ENCODE measurements at regions not wholly inside any gene's neighbourhood (a gene's known extent, or its start where the extent isn't known, plus 50 kb on each side); places are given as distances from the start of the nearest gene placed in this dataset.
"Not testable (repeated sequence)": the region's sequence is repeated elsewhere in the genome, so short reads cannot be mapped to it uniquely, and the experiment has no call there.

DNA sequence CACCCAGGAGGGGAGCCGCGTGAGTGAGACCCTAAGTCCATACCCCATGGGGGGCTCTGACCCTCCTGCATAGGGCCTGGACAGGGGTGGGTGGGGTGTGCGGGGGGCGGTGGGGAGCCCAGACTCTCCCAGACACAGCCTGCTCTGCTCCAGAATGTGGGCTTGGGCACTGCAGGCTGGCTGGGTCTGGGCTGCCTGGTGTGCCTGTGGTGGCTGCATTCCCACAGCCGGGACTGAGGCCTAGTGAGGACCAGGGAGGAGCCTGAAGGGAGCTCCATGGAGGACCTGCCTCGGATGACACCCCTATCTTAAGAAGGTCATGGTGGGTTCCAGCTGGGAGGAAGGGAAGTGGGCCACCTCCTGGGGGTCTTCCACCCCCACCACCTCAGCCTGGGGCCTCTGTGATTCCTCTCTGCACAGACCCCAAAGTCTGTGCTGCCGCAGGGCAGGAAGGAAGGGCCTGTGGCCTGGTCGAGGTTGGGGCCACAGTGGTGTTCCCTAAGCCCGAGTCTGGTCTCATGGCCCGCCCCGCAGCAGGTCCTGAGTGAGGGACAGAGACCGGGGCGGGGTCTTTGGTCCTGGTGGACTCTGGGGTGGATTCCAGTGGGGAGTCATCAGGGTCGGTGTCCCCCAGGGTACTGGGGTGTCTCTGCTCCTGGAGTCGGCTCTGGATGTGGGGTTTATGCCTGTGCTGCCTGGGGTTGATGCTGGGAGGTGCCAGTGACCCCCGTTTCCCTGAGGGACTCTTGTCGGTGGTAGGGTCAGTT is 392.3 kb downstream of the TMEM121 start:
- ChIA-PET CTCF (no interaction called here), POLR2A (interaction anchor here (1.0 to 4.2 kb wide), 2 partner anchors 9 to 56 kb away, joined by 3 to 61 read pairs; no protein-coding TSS in a partner anchor)
- TF ChIP-seq, protein P1, sequence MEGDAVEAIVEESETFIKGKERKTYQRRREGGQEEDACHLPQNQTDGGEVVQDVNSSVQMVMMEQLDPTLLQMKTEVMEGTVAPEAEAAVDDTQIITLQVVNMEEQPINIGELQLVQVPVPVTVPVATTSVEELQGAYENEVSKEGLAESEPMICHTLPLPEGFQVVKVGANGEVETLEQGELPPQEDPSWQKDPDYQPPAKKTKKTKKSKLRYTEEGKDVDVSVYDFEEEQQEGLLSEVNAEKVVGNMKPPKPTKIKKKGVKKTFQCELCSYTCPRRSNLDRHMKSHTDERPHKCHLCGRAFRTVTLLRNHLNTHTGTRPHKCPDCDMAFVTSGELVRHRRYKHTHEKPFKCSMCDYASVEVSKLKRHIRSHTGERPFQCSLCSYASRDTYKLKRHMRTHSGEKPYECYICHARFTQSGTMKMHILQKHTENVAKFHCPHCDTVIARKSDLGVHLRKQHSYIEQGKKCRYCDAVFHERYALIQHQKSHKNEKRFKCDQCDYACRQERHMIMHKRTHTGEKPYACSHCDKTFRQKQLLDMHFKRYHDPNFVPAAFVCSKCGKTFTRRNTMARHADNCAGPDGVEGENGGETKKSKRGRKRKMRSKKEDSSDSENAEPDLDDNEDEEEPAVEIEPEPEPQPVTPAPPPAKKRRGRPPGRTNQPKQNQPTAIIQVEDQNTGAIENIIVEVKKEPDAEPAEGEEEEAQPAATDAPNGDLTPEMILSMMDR (IDR thresholded peaks at IDR 0.05) = no peak
- H3K36me3 Mint-ChIP-seq (ENCODE audit: low read depth) = peaks cover 50% of the 10 kb centered on the region
- H3K4me3 Mint-ChIP-seq = peak overlapping the region; percentile 77
- DNase-seq (no peak), ATAC-seq (ENCODE audit: low read depth) (no peak)
- peaks cover 32% of the 10 kb centered on the region for H3K4me1 Mint-ChIP-seq
- H3K27me3 Mint-ChIP-seq = no peaks in the 10 kb centered on the region
- H3K27ac Mint-ChIP-seq = peak overlapping the region; percentile 7
- H3K9me3 Mint-ChIP-seq = no peaks in the 10 kb centered on the region
- intact Hi-C loops (cut with micrococcal nuclease) = no loop called here

DNA sequence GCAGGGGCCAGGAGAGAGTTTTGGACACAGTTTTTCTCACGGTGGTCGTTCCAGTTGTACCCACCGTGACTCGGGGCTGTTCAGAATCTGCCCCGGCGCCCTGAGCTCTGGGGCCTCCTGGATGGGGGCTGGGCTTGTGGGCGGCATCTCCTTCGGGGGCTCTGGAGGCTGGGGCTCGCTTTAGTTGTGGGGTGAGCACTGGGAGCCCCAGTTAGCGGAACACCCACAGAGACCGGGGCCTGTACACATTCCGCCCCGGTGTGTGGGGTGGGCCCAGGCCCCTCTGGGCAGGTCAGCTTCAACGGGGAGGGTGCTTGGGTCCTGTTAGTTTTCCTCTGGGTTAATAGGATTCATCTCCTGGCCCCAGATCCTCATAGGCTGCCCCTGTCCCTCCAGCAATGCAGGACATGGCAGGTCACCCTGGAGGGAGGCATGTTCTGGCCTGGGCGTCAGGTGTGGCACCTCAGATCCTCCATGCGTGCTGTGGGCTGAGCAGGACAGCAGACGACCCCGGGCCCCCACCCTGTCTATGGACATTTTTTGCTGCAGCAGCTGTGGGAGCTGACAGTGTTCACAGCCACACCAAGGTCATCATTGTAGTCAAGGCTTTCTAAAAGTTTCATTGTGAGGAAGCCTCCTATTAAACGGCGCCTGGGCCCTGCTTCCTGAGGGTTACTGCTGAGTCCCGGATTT is 393.2 kb downstream of the TMEM121 start:
- no peaks in the 10 kb centered on the region for H3K9me3 Mint-ChIP-seq
- intact Hi-C loops (cut with micrococcal nuclease) = no loop called here
- DNase-seq (no peak), ATAC-seq (ENCODE audit: low read depth) (no peak)
- no peaks in the 10 kb centered on the region for H3K27me3 Mint-ChIP-seq
- ChIA-PET CTCF (no interaction called here), POLR2A (interaction anchor here (4.2 kb wide), 1 partner anchor 57 kb away, joined by 61 read pairs; no protein-coding TSS in a partner anchor)
- TF ChIP-seq, protein P1 (IDR thresholded peaks at IDR 0.05) = no peak
- peaks cover 26% of the 10 kb centered on the region for H3K4me1 Mint-ChIP-seq
- H3K36me3 Mint-ChIP-seq (ENCODE audit: low read depth) = peaks cover 58% of the 10 kb centered on the region
- peak overlapping the region; percentile 30 for H3K27ac Mint-ChIP-seq
- H3K4me3 Mint-ChIP-seq = peak overlapping the region; percentile 67

DNA sequence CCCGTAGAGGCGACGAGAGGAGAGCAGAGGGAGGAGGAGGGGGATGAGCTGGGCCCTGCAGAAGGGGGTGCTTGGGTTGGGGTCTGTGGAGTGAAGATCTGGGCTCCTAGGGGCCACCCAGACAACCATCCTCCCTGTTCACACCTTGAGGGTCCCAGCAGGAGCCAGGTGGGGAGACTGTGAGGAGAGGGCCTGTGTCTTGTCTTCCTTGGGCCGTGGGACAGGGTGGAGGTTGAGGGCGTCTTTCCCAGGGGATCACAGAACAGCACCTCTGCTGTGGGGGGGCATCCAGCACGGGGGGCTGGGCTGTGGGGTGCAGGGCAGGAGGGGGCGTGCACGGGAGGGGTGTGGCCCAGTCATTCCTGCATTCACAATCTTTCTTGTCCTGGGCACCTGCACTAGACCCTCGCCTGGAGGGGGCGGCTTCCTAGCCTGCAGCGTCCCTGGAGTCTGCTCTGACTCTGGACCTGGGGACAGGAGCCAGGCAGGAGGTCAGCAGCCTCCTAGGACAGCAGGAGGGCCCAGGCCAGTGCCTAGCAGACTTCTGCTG is 393.8 kb downstream of the TMEM121 start:
- CTCF ChIA-PET; H3K9me3 Mint-ChIP-seq; intact Hi-C loops (cut with micrococcal nuclease); DNase-seq; ATAC-seq (ENCODE audit: low read depth); POLR2A ChIA-PET; H3K27me3 Mint-ChIP-seq: not testable (repeated sequence)
- peak overlapping the region; percentile 67 for H3K4me3 Mint-ChIP-seq
- peaks cover 62% of the 10 kb centered on the region for H3K36me3 Mint-ChIP-seq (ENCODE audit: low read depth)
- H3K4me1 Mint-ChIP-seq = peaks cover 23% of the 10 kb centered on the region
- H3K27ac Mint-ChIP-seq = peak overlapping the region; percentile 30

DNA sequence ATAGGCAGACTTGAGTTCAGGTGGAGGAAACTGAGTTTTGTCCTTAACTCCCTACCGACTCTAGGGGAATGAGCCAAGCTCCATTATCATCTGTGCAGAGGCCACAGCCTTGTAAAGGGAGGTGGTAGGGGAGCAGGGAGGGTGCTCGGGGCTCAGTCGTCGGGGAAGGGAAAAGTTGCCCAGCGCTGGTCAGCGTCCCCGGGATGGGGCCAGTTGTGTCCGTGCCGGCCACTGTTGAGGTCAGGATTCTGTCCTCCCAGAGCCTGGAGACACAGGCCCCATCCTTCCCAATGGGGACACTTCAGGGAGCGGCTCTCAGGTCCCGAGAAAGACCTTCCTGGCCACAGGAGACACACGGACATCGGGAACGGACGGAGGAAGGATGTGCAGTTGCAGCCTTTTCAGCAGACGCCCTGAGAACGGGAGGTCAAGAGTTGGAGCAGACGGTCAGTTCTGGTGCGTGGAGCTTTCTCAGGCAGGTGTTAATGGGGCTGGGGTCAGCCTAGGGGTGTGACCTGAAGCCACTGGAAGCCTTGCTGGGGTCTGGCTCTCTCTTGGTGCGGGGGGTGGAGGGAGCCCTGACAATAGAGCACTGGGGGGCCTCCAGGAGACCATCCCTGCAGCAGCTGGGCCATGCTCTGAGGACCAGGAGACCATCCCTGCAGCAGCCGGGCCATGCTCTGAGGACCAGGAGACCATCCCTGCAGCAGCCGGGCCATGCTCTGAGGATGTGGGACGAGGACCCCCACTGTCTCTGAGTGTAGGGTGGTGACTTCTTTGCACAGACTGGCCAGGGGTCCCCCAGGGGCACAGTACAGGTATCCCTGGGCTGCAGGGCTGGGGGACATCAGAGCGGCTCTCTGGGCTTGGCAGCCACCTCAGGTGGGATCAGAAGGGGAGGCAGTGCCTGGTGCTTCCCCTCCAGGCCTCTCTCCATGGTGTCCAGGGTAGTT is 394.7 kb downstream of the TMEM121 start:
- H3K27ac Mint-ChIP-seq; H3K27me3 Mint-ChIP-seq; ATAC-seq (ENCODE audit: low read depth); CTCF ChIA-PET; H3K9me3 Mint-ChIP-seq; DNase-seq; intact Hi-C loops (cut with micrococcal nuclease); POLR2A ChIA-PET: not testable (repeated sequence)
- Mint-ChIP-seq H3K4me3 (peak overlapping the region; percentile 67), H3K36me3 (ENCODE audit: low read depth) (peaks cover 55% of the 10 kb centered on the region), H3K4me1 (peaks cover 18% of the 10 kb centered on the region)

DNA sequence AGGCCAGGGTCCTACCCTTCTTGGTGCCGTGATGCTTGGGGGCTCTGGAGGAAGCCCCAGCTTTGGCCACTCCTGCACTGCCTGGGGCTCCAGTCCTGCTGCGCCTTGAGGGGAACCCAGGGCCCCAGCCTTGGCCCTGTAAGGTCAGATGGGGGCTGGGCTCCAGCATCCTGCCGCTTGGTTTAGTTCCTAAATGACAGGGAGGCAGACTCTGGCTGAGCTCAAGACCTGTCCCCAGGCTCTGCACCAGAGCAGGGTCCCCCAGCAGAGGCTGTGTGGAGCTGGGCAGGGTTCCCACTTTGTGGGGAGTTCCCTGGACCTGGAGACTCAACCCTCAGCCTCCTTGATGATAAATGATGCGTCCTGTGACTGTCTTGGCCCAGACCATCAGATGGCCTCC is 395.4 kb downstream of the TMEM121 start:
- H3K9me3 Mint-ChIP-seq; intact Hi-C loops (cut with micrococcal nuclease); ATAC-seq (ENCODE audit: low read depth); CTCF ChIA-PET; POLR2A ChIA-PET; H3K27ac Mint-ChIP-seq; H3K4me3 Mint-ChIP-seq; H3K27me3 Mint-ChIP-seq: not testable (repeated sequence)
- peaks cover 51% of the 10 kb centered on the region for H3K36me3 Mint-ChIP-seq (ENCODE audit: low read depth)
- peak; percentile 0 for DNase-seq
- H3K4me1 Mint-ChIP-seq = peaks cover 16% of the 10 kb centered on the region

DNA sequence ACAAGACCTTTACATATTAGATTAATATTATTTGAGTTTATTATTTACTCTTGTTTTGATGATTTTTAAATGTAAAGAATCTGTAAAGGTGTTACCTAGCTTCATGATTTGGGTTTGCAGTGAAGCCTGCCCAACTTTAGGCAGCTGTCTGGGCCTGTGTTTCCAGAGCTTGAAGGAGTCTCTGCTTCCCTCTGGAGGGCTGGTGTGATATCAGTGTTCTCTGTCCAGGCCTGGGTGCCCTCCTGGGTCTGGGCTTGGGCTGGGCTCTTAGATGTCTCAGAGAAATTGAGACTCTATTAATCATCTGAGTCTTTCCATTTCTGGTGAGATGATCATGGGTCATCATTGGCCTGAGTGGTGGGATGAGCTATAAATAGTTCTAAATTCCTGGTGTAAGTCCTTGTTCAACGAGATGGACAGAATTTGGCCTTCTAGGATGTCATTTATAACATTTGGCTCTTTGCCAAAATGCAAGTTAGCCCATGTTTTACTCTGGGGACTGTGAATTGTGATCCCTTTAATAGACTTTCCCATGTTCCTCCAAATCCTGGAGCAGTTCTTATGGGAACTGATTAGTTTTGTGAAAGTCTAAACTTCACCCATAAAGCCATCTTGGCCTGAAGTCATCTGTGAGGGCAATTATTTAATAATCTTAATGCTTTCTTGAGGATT is 397.3 kb downstream of the TMEM121 start:
- H3K27ac Mint-ChIP-seq = peak overlapping the region; percentile 24

More for the DNA sequence above, 397.3 kb downstream of the TMEM121 start:
- H3K4me1 Mint-ChIP-seq; CTCF ChIA-PET; H3K9me3 Mint-ChIP-seq; H3K4me3 Mint-ChIP-seq; intact Hi-C loops (cut with micrococcal nuclease); ATAC-seq (ENCODE audit: low read depth); H3K27me3 Mint-ChIP-seq; DNase-seq: not testable (repeated sequence)
- POLR2A ChIA-PET = interaction anchor here (0.5 to 0.6 kb wide), 2 partner anchors 15 to 307 kb away, joined by 3 to 8 read pairs; no protein-coding TSS in a partner anchor
- H3K36me3 Mint-ChIP-seq (ENCODE audit: low read depth) = peaks cover 41% of the 10 kb centered on the region
